Nucleus accumbens (tissue), 56 donors: ENCODE measurements at regions not wholly inside any gene's neighbourhood (a gene's known extent, or its start where the extent isn't known, plus 50 kb on each side); places are given as distances from the start of the nearest gene placed in this dataset.

Experiments
- DNase-seq, 56 donors: peaks; one replicate each; lab custom pipeline; 2025; lab: John Stamatoyannopoulos, UW

DNA sequence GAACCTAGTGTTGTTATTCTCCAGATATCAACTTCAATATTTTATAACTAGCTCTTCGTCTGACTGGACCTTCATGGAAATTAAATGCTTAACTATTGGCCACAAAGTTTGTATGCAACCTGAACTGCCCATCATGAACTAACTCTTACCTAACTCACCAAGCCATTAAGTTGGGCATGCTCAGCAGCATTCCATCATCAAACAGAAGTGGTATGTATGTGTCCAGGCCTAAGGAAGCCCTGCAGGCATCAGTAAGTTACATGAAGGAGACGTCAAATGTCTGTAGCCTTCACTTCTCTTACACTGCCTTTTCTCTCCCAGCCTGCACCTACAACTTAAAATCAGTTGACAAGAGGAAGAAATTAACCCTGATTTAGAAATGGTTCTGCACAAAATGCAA, 1639.2 kb upstream of the PABPC4L start:
- DNase-seq, result no peak

DNA sequence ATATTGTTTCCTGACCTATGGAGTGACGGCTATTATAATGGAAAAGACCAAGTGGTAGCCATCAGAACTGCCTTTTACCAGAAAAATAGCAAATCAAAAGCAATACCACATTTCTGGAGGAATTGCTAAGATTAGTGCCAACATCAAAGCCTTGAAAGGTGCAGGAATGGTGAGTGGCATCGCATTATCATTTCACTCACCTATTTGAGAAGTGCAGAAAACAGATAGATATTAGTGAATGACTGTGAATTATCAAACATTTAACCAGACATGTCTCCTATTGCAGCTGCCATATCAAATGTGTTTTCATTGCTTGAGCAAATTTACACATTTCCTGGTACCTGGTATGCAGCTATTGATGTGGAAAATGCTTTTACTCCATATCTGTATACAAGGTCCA, 1638.1 kb upstream of the PABPC4L start:
- no peak for DNase-seq

GRCh38 chr4:135838889-135839288, 1637.3 kb upstream of the PABPC4L start:
- peak in 12 of 56 donors; percentile 1 to 53 (median 12) for DNase-seq

GRCh38 chr4:135834471-135834870, 1632.9 kb upstream of the PABPC4L start:
- no peak for DNase-seq

DNA sequence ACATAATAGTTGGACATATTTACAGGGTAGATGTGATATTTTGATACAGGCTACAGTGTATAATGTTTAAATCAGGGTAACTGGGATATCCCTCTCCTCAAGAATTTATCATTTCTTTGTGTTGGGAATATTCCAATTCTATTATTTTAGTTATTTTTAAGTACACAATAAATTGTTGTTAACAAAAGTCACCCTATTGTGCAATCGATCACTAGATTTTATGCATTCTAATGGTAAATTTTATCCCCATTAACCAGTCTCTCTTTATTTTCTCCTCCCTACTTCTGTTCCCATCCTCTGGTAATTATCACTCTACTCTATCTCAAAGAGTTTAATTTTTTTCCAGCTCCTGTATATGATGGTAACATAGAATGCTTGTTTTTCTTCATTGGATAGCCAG, 1631.9 kb upstream of the PABPC4L start:
- no peak for DNase-seq

GRCh38 chr4:135824759-135825296, 1623.2 kb upstream of the PABPC4L start:
- DNase-seq, result no peak

- DNase-seq, result no peak
These were observed 1603.2 kb upstream of the PABPC4L start for GRCh38 chr4:135804785-135805184.

- DNase-seq, result no peak
These were observed 1575.8 kb upstream of the PABPC4L start for GRCh38 chr4:135777361-135777760.

- DNase-seq, result no peak
These were observed 1574.3 kb upstream of the PABPC4L start for GRCh38 chr4:135775909-135776308.

- DNase-seq, result no peak
These were observed 1568.9 kb upstream of the PABPC4L start for GRCh38 chr4:135770505-135770904.

- DNase-seq, result no peak
These were observed 1543.3 kb upstream of the PABPC4L start for GRCh38 chr4:135744928-135745327.

- DNase-seq, result no peak
These were observed 1540.0 kb upstream of the PABPC4L start for GRCh38 chr4:135741583-135741982.

DNA sequence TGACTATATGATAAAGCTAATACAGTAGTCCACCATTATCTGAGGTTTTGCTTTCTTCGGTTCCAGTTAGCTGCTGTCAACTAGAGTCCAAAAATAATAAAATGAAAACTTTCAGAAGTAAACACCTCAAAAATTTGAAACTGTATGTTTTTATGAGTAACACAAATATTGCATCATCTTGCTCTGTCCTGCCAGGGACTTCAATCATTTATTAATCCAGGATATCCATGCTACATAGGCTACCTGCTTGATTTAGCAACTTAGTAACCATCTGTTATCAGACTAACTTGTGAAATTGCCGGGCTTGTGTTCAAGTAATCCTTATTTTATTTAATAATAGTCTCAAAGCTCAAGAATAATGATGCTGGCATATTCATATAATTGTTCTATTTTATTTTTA, 1537.8 kb upstream of the PABPC4L start:
- no peak for DNase-seq

GRCh38 chr4:135735512-135735911, 1533.9 kb upstream of the PABPC4L start:
- no peak for DNase-seq

DNA sequence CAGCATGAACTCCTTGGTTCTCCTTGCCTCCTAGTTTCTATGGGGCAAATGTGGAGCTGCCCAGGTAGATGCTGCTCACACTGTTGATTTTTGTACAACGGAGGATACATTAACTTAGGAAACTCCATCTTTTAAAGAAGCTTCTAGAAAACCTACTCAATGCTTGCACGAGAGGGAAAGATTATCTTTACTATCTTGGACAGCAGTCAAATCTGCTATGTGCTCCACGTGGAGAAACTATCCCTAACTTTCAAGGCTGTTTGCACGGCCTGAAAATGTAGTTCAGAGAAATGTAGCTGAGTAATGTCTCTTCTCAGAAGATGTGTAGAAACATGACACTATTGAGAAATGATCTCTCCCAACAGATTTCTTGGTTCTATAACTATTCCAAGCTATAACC, 1530.9 kb upstream of the PABPC4L start:
- no peak for DNase-seq

DNA sequence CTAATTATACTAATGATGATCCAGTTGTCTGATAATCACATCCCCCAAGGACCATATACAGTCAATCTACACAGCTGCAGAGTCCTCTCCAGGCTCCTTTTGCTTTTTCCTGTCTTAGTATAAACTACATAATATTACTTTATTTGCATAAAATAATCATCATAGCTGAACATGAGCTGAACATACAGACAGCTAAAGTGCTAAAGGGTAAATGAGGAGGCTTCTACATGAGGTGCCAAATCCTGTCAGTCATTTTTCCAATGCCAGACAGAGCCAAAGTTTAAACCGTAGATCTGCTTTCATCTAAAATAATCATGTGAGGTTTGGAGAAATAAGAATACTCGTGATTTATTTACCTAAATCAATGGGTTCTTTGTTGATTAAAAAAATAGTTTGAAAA, 1530.1 kb upstream of the PABPC4L start:
- no peak for DNase-seq

GRCh38 chr4:135724421-135724820, 1522.8 kb upstream of the PABPC4L start:
- no peak for DNase-seq

- DNase-seq, result no peak
These were observed 1516.4 kb upstream of the PABPC4L start for GRCh38 chr4:135718019-135718418.

GRCh38 chr4:135705343-135705742, 1503.8 kb upstream of the PABPC4L start:
- no peak for DNase-seq

- no peak for DNase-seq
These were observed 1492.5 kb upstream of the PABPC4L start for GRCh38 chr4:135694066-135694465.

GRCh38 chr4:135684001-135684400, 1482.4 kb upstream of the PABPC4L start:
- no peak for DNase-seq

GRCh38 chr4:135672202-135672601, 1470.6 kb upstream of the PABPC4L start:
- DNase-seq, result no peak

DNA sequence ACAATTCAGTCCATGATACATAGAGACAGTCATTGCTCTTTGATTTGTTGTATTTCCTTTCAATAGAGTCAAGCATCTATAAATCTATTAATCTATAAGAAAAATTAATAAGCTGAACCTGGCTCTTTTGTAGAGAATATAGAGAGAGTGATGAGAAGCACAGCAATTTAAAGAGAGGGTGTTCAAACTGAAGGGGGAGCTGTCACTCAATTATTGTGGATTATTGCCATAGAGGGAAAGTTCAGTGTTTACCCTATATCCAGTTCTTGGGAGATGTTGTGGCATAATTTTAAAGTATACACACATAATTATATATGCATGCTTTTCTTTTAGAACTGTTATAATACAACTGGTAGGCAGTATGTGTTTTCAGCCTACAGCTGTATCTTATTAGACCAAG, 1469.0 kb upstream of the PABPC4L start:
- no peak for DNase-seq
